Endothelial cell of umbilical vein (primary cell): ENCODE measurements at regions not wholly inside any gene's neighbourhood (a gene's known extent, or its start where the extent isn't known, plus 50 kb on each side); places are given as distances from the start of the nearest gene placed in this dataset.

Experiments
- BruUV-seq: library from RNA; stranded (reverse); fragments of 400-500 nt; replicated peaks from 2 replicates; lab custom pipeline; 2021; lab: Mats Ljungman, UMichigan
- CTCF ChIA-PET: fragments of 300-600, 350-600 bp; sonication (Branson Sonifier 250); formaldehyde crosslinking; loops from one replicate; lab custom pipeline; 2021; ENCODE audit warnings: antibody characterized with exemption, inconsistent platforms; lab: Charles Lee
- POLR2A ChIA-PET: fragments of 300-600, 350-600 bp; sonication (Branson Sonifier 250); formaldehyde crosslinking; loops from one replicate; lab custom pipeline; 2021; ENCODE audit warnings: antibody characterized with exemption, inconsistent platforms; lab: Charles Lee
- DNase-seq: peaks from one replicate; pipeline ENCODE4 v3.0.0-alpha.2; 2011; ENCODE audit warnings: low read depth, low spot score
- FAIRE-seq: peaks from 2 replicates; lab custom pipeline; 2011; peaks lifted over from hg19 to GRCh38; lab: Jason Lieb, UNC
- H2AFZ ChIP-seq: 2 replicates; pipeline ENCODE4 v1.6.0; 2012; ENCODE audit warnings: low read depth, low read length, control low read depth, inconsistent platforms
- H3K27ac ChIP-seq: 2 replicates; pipeline ENCODE4 v1.5.1; 2011; ENCODE audit warnings: low read depth, mild to moderate bottlenecking, control low read depth, low read length, moderate library complexity; ENCODE audit not compliant: insufficient read depth
- H3K27me3 ChIP-seq, 2 experiments: 2 replicates each; pipeline versions ENCODE4 v1.6.0 to v1.6.1; 2011; ENCODE audit warnings: low read length in 2 of 2, mixed read lengths in 1 of 2; ENCODE audit not compliant: control insufficient read depth in 2 of 2, insufficient read depth in 2 of 2
- H3K36me3 ChIP-seq, 2 experiments: 2 replicates in 1 of 2; 3 replicates in 1 of 2; pipeline ENCODE4 v1.5.1; 2011; ENCODE audit warnings: low read length in 2 of 2, mild to moderate bottlenecking in 1 of 2, moderate library complexity in 1 of 2; ENCODE audit not compliant: control insufficient read depth in 2 of 2, insufficient read depth in 2 of 2; ENCODE audit errors: extremely low read depth in 1 of 2
- H3K4me1 ChIP-seq: 3 replicates; pipeline ENCODE4 v1.5.1; 2011; ENCODE audit warnings: mild to moderate bottlenecking, low read length; ENCODE audit not compliant: control insufficient read depth, insufficient read depth; ENCODE audit errors: extremely low read depth
- H3K4me2 ChIP-seq: 2 replicates; pipeline ENCODE4 v1.6.1; 2011; ENCODE audit warnings: low read length, control low read depth, mixed read lengths; ENCODE audit not compliant: insufficient read depth
- H3K4me3 ChIP-seq, 3 experiments: fragments of 200-600 bp in 1 of 3; sonication (generic), shearing (Covaris generic) in 1 of 3; replicated peaks in 1 of 3; 2 replicates each; pipeline ENCODE4 v1.5.1; 2011 to 2016; ENCODE audit warnings: control low read depth in 3 of 3, low read length in 3 of 3, mild to moderate bottlenecking in 2 of 3, inconsistent platforms in 1 of 3, low read depth in 1 of 3, moderate library complexity in 1 of 3; ENCODE audit not compliant: insufficient read depth in 1 of 3
- H3K79me2 ChIP-seq: 2 replicates; pipeline ENCODE4 v1.6.0; 2012; ENCODE audit warnings: low read length, inconsistent platforms; ENCODE audit not compliant: control insufficient read depth, insufficient read depth
- H3K9ac ChIP-seq: replicated peaks from 2 replicates; pipeline ENCODE3; 2011; ENCODE audit warnings: low read length, control low read depth; ENCODE audit not compliant: insufficient read depth; ENCODE audit errors: extremely low read depth
- H3K9me1 ChIP-seq: replicated peaks from 3 replicates; pipeline ENCODE4 v1.6.0; 2011; ENCODE audit warnings: mild to moderate bottlenecking, low read length; ENCODE audit not compliant: control insufficient read depth, insufficient read depth; ENCODE audit errors: extremely low read depth
- H3K9me3 ChIP-seq: replicated peaks from 2 replicates; pipeline ENCODE4 v1.5.1; 2012; ENCODE audit warnings: low read length, inconsistent platforms; ENCODE audit not compliant: control insufficient read depth, insufficient read depth
- H4K20me1 ChIP-seq: replicated peaks from 2 replicates; pipeline ENCODE3; 2011; ENCODE audit warnings: mild to moderate bottlenecking, low read length; ENCODE audit not compliant: control insufficient read depth, insufficient read depth; ENCODE audit errors: extremely low read depth
- CTCF ChIP-seq, 2 donors: IDR thresholded peaks; 1 replicate in 1 of 2; 2 replicates in 1 of 2; pipeline ENCODE4 v1.5.1; 2011; ENCODE audit warnings: low read length in 2 of 2, mild to moderate bottlenecking in 2 of 2, moderate library complexity in 2 of 2, control low read depth in 1 of 2, inconsistent platforms in 1 of 2, low read depth in 1 of 2; ENCODE audit not compliant: insufficient read depth in 1 of 2; ENCODE audit errors: extremely low read depth in 1 of 2
- FOS ChIP-seq: IDR thresholded peaks from 2 replicates; pipeline ENCODE4 v1.6.1; 2011; ENCODE audit warnings: mild to moderate bottlenecking, low read length, moderate library complexity, borderline replicate concordance; ENCODE audit not compliant: insufficient read depth
- GATA2 ChIP-seq: IDR thresholded peaks from 2 replicates; pipeline ENCODE4 v1.7.0; 2011; ENCODE audit warnings: low read depth, mild to moderate bottlenecking, moderate library complexity, mixed read lengths, low read length; ENCODE audit not compliant: insufficient read length, insufficient read depth
- POLR2AphosphoS5 ChIP-seq: IDR thresholded peaks from 2 replicates; pipeline ENCODE4 v1.6.1; 2012; ENCODE audit warnings: low read depth, mild to moderate bottlenecking, control low read depth, low read length, moderate library complexity; ENCODE audit not compliant: insufficient read depth
- dilution Hi-C: fragments of 300-500 bp; cut with MboI; formaldehyde crosslinking; loops from one replicate; pipeline ENCODE4 v1.15.0; 2019; ENCODE audit warnings: low sequenced_read_pairs; ENCODE audit not compliant: extremely low pct_ligation_motif_present
- intact Hi-C: fragments of 100-400 bp; cut with micrococcal nuclease; formaldehyde crosslinking; loops from one replicate; pipeline ENCODE4 v1.10.0; 2022

- no TSS peak for BruUV-seq
- Histone ChIP-seq H3K4me1 (peaks cover 7% of the 10 kb centered on the region), H3K36me3 (no peaks in the 10 kb centered on the region), H3K9me3 (no peaks in the 10 kb centered on the region), H3K4me2 (no peak overlapping the region), H3K9me1 (no peaks in the 10 kb centered on the region), H2AFZ (no peak overlapping the region), H3K79me2 (no peaks in the 10 kb centered on the region), H3K4me3 (no peak overlapping the region), H3K27me3 (no peaks in the 10 kb centered on the region), H3K9ac (no peak overlapping the region), H3K27ac (no peak overlapping the region), H4K20me1 (no peaks in the 10 kb centered on the region)
- no peak for FAIRE-seq
- CTCF ChIA-PET: interaction anchor here (1.2 to 2.3 kb wide), 6 partner anchors 11 to 100 kb away, joined by 3 to 8 read pairs (median 4); no protein-coding TSS in a partner anchor
- TF ChIP-seq POLR2AphosphoS5: no peak
- TF ChIP-seq CTCF (IDR thresholded peaks at IDR 0.05; ENCODE audit: extremely low read depth in 1 of 2, insufficient read depth in 1 of 2, low read depth in 1 of 2, low read length in 2 of 2): no peak
- TF ChIP-seq FOS: no peak
- TF ChIP-seq GATA2: no peak
- dilution Hi-C loops (no loop called here), intact Hi-C loops (no loop called here)
- no peak for DNase-seq
- POLR2A ChIA-PET: no interaction called here
These were observed 146.0 kb downstream of the ABCA8 start for GRCh38 chr17:68809148-68809547.
